IMR-90 (cell line): ENCODE measurements at regions not wholly inside any gene's neighbourhood (a gene's known extent, or its start where the extent isn't known, plus 50 kb on each side); places are given as distances from the start of the nearest gene placed in this dataset.

Source experiments
- ATAC-seq: fragments of 200-7000 bp; cut with Tn5 transposase; 2 replicates; pipeline ENCODE4 v1.9.1; 2020; ENCODE audit warnings: low read depth, mild to moderate bottlenecking, moderate library complexity
- BruUV-seq: library from RNA; stranded (reverse); fragments of 400-500 nt; replicated peaks from 2 replicates; lab custom pipeline; 2021; lab: Mats Ljungman, UMichigan
- CTCF ChIA-PET: fragments of 300-600 bp; formaldehyde crosslinking; extraction: SDS; loops from one replicate; lab custom pipeline; 2021; ENCODE audit warnings: antibody characterized with exemption; lab: Yijun Ruan, JAX
- POLR2A ChIA-PET: fragments of 300-600 bp; sonication (Branson Sonifier 250); formaldehyde crosslinking; loops from one replicate; lab custom pipeline; 2022; ENCODE audit warnings: antibody characterized with exemption; ENCODE audit not compliant: unreplicated experiment; lab: Charles Lee
- DNase-seq: peaks from one replicate; pipeline ENCODE4 v3.0.0; 2013
- H2AFZ ChIP-seq: replicated peaks from 2 replicates; pipeline ENCODE3; 2013; ENCODE audit warnings: low read length, mild to moderate bottlenecking; ENCODE audit not compliant: poor library complexity
- H2AK5ac ChIP-seq: 2 replicates; pipeline ENCODE4 v1.6.1; 2013; ENCODE audit warnings: low read depth, low read length, inconsistent platforms
- H2AK9ac ChIP-seq: replicated peaks from 2 replicates; pipeline ENCODE3; 2013; ENCODE audit warnings: mild to moderate bottlenecking, low read depth, low read length, moderate library complexity; ENCODE audit not compliant: poor library complexity
- H2BK120ac ChIP-seq: 2 replicates; pipeline ENCODE4 v1.6.1; 2013; ENCODE audit warnings: low read depth, low read length, inconsistent platforms
- H2BK15ac ChIP-seq: 3 replicates; pipeline ENCODE4 v1.6.1; 2013; ENCODE audit warnings: low read depth, low read length, inconsistent platforms
- H2BK20ac ChIP-seq: 2 replicates; pipeline ENCODE4 v1.6.1; 2013; ENCODE audit warnings: low read depth, mild to moderate bottlenecking, inconsistent platforms, low read length, moderate library complexity
- H2BK5ac ChIP-seq: 2 replicates; pipeline ENCODE4 v1.6.1; 2013; ENCODE audit warnings: mild to moderate bottlenecking, low read depth, low read length, inconsistent platforms; ENCODE audit not compliant: poor library complexity, severe bottlenecking
- H3K14ac ChIP-seq: replicated peaks from 2 replicates; pipeline ENCODE4 v1.6.1; 2013; ENCODE audit warnings: low read depth, low read length, inconsistent platforms
- H3K18ac ChIP-seq: 2 replicates; pipeline ENCODE4 v1.6.1; 2013; ENCODE audit warnings: low read depth, low read length, control low read depth
- H3K23ac ChIP-seq: 2 replicates; pipeline ENCODE4 v1.6.1; 2013; ENCODE audit warnings: low read depth, low read length, inconsistent platforms
- H3K27ac ChIP-seq: 2 replicates; pipeline ENCODE4 v1.5.1; 2013; ENCODE audit warnings: mild to moderate bottlenecking, control low read depth, low read length; ENCODE audit not compliant: insufficient read depth
- H3K27me3 ChIP-seq: 2 replicates; pipeline ENCODE4 v1.6.1; 2013; ENCODE audit warnings: low read length; ENCODE audit not compliant: control insufficient read depth, insufficient read depth
- H3K36me3 ChIP-seq: 2 replicates; pipeline ENCODE4 v1.6.1; 2013; ENCODE audit warnings: low read length, mixed read lengths; ENCODE audit not compliant: control insufficient read depth, insufficient read depth
- H3K4ac ChIP-seq: 2 replicates; pipeline ENCODE4 v1.6.1; 2013; ENCODE audit warnings: low read depth, low read length, inconsistent platforms
- H3K4me1 ChIP-seq: 2 replicates; pipeline ENCODE4 v1.6.1; 2013; ENCODE audit warnings: low read length, mixed read lengths; ENCODE audit not compliant: control insufficient read depth, insufficient read depth
- H3K4me2 ChIP-seq: 2 replicates; pipeline ENCODE4 v1.6.1; 2013; ENCODE audit warnings: low read depth, mild to moderate bottlenecking, control low read depth, low read length, moderate library complexity
- H3K4me3 ChIP-seq: 2 replicates; pipeline ENCODE4 v1.5.1; 2013; ENCODE audit warnings: low read depth, mild to moderate bottlenecking, control low read depth, low read length, moderate library complexity; ENCODE audit not compliant: insufficient read depth
- H3K56ac ChIP-seq: 2 replicates; pipeline ENCODE4 v1.6.1; 2013; ENCODE audit warnings: low read length, inconsistent platforms; ENCODE audit not compliant: insufficient read depth; ENCODE audit errors: extremely low read depth
- H3K79me1 ChIP-seq, 2 experiments: 2 replicates each; pipeline ENCODE4 v1.6.1; 2013; ENCODE audit warnings: low read length in 2 of 2, inconsistent platforms in 1 of 2, low read depth in 1 of 2
- H3K9ac ChIP-seq: 2 replicates; pipeline ENCODE4 v1.6.1; 2013; ENCODE audit warnings: low read depth, low read length, control low read depth
- H3K9me1 ChIP-seq: 2 replicates; pipeline ENCODE4 v1.6.1; 2013; ENCODE audit warnings: low read length, inconsistent platforms; ENCODE audit not compliant: insufficient read depth
- H3K9me3 ChIP-seq: 2 replicates; pipeline ENCODE4 v1.6.1; 2013; ENCODE audit warnings: low read length; ENCODE audit not compliant: control insufficient read depth, insufficient read depth
- H4K20me1 ChIP-seq: 2 replicates; pipeline ENCODE4 v1.6.1; 2013; ENCODE audit warnings: low read length, inconsistent platforms; ENCODE audit not compliant: insufficient read depth
- H4K5ac ChIP-seq: 2 replicates; pipeline ENCODE4 v1.6.1; 2013; ENCODE audit warnings: mild to moderate bottlenecking, low read depth, low read length, control low read depth
- H4K8ac ChIP-seq, 2 experiments: 2 replicates each; pipeline ENCODE4 v1.6.1; 2013; ENCODE audit warnings: low read depth in 2 of 2, low read length in 2 of 2, control low read depth in 1 of 2, inconsistent platforms in 1 of 2
- H4K91ac ChIP-seq: 2 replicates; pipeline ENCODE4 v1.6.1; 2013; ENCODE audit warnings: low read depth, low read length, inconsistent platforms; ENCODE audit not compliant: insufficient read depth
- BHLHE40 ChIP-seq: fragments of 150-350 bp; IDR thresholded peaks from 2 replicates; pipeline ENCODE4 v1.6.1; 2016; ENCODE audit warnings: mild to moderate bottlenecking, low read depth, low read length
- CHD1 ChIP-seq: IDR thresholded peaks from 2 replicates; pipeline ENCODE4 v1.6.1; 2012; ENCODE audit warnings: low read depth, low read length, improper control_type of control experiment
- ELK1 ChIP-seq: fragments of 150-350 bp; IDR thresholded peaks from 2 replicates; pipeline ENCODE4 v1.6.1; 2016; ENCODE audit warnings: low read depth, mild to moderate bottlenecking, low read length, moderate library complexity, borderline replicate concordance
- FOS ChIP-seq: fragments of 150-350 bp; IDR thresholded peaks from 2 replicates; pipeline ENCODE4 v1.6.1; 2016; ENCODE audit warnings: low read depth, low read length
- MAFK ChIP-seq: IDR thresholded peaks from 2 replicates; pipeline ENCODE4 v1.6.1; 2012; ENCODE audit warnings: low read depth, low read length, improper control_type of control experiment
- MAZ ChIP-seq: IDR thresholded peaks from 2 replicates; pipeline ENCODE4 v1.6.1; 2012; ENCODE audit warnings: low read depth, mild to moderate bottlenecking, low read length, improper control_type of control experiment, moderate library complexity, borderline replicate concordance
- MXI1 ChIP-seq: IDR thresholded peaks from 2 replicates; pipeline ENCODE4 v1.6.1; 2012; ENCODE audit warnings: low read depth, mild to moderate bottlenecking, low read length, moderate library complexity, borderline replicate concordance
- NFE2L2 ChIP-seq: fragments of 150-350 bp; IDR thresholded peaks from 2 replicates; pipeline ENCODE4 v1.6.1; 2016; ENCODE audit warnings: low read depth, mild to moderate bottlenecking, low read length
- RCOR1 ChIP-seq: IDR thresholded peaks from 2 replicates; pipeline ENCODE4 v1.6.1; 2012; ENCODE audit warnings: mild to moderate bottlenecking, low read length, improper control_type of control experiment; ENCODE audit not compliant: insufficient replicate concordance
- SMC3 ChIP-seq: fragments of 150-350 bp; IDR thresholded peaks from 2 replicates; pipeline ENCODE4 v1.6.1; 2016; ENCODE audit warnings: low read depth, mild to moderate bottlenecking, antibody characterized with exemption, low read length, moderate library complexity
- USF2 ChIP-seq: fragments of 150-350 bp; IDR thresholded peaks from 2 replicates; pipeline ENCODE4 v1.6.1; 2017; ENCODE audit warnings: mild to moderate bottlenecking, antibody characterized with exemption, low read length, low read depth
- WGBS, 2 experiments: methylation state at CpG; one replicate each; pipeline versions ENCODE4 v1.1.5 to v1.1.7; 2013; ENCODE audit warnings: missing lambda C conversion rate in 2 of 2; ENCODE audit not compliant: insufficient read length in 1 of 2; ENCODE audit errors: extremely low coverage in 2 of 2; 5-methylcytosine and 5-hydroxymethylcytosine counted together
- dilution Hi-C: fragments of 300-500 bp; cut with HindIII; formaldehyde crosslinking; loops from one replicate; pipeline ENCODE4 v1.14.3; 2018; ENCODE audit warnings: low sequenced_read_pairs; ENCODE audit not compliant: unreplicated experiment
- in situ Hi-C: fragments of 300-500 bp; cut with MboI; formaldehyde crosslinking; loops from 3 replicates; pipeline ENCODE4 v1.14.3; 2019; ENCODE audit warnings: low sequenced_read_pairs, inconsistent platforms, mixed read lengths
- intact Hi-C: fragments of 100-400 bp; cut with micrococcal nuclease; formaldehyde crosslinking; loops from 2 replicates; pipeline ENCODE4 v1.10.0; 2022
- TF ChIP-seq, protein P1 (sequence below): conservative IDR thresholded peaks from 2 replicates; pipeline ENCODE4 v1.5.1; 2012; ENCODE audit warnings: mild to moderate bottlenecking, low read depth, low read length, improper control_type of control experiment

DNA sequence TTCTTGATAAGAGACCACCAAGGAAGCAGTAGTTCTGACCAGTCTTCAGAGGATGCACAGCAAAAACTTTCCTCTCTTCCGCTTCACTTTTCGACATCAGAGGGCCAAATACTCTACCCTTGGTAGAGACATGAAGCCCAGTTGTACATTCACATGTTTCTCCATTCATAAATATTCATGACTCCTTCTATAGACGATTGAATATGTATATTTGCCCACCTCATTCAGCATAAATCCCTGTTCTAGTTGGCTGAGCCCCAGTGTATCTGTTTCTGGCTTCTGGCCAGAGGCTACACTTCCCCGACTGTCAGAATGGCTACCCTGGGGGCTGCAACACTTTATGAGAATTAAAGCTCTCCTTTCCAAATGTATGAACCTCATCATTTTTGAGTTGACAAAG is 258.5 kb downstream of the ASXL3 start:
- Histone ChIP-seq H2BK20ac (no peak overlapping the region), H3K9ac (no peak overlapping the region), H2BK120ac (no peak overlapping the region), H3K36me3 (no peaks in the 10 kb centered on the region), H4K91ac (no peak overlapping the region), H3K79me1 (no peaks in the 10 kb centered on the region), H4K20me1 (no peaks in the 10 kb centered on the region), H3K56ac (no peak overlapping the region), H3K4ac (no peak overlapping the region), H3K4me1 (no peaks in the 10 kb centered on the region), H3K23ac (no peak overlapping the region), H4K5ac (no peak overlapping the region), H3K4me3 (no peak overlapping the region), H3K27me3 (no peaks in the 10 kb centered on the region), H3K14ac (no peak overlapping the region), H3K9me1 (no peaks in the 10 kb centered on the region), H2BK5ac (no peak overlapping the region), H2AFZ (no peak overlapping the region), H2AK9ac (no peak overlapping the region), H3K18ac (no peak overlapping the region), H3K27ac (no peak overlapping the region), H2BK15ac (no peak overlapping the region), H2AK5ac (no peak overlapping the region), H4K8ac (no peak overlapping the region), H3K4me2 (no peak overlapping the region), H3K9me3 (no peaks in the 10 kb centered on the region)
- no peak for TF ChIP-seq MXI1
- no peak for TF ChIP-seq USF2
- TF ChIP-seq RCOR1, result no peak
- TF ChIP-seq SMC3, result no peak
- TF ChIP-seq, protein P1, sequence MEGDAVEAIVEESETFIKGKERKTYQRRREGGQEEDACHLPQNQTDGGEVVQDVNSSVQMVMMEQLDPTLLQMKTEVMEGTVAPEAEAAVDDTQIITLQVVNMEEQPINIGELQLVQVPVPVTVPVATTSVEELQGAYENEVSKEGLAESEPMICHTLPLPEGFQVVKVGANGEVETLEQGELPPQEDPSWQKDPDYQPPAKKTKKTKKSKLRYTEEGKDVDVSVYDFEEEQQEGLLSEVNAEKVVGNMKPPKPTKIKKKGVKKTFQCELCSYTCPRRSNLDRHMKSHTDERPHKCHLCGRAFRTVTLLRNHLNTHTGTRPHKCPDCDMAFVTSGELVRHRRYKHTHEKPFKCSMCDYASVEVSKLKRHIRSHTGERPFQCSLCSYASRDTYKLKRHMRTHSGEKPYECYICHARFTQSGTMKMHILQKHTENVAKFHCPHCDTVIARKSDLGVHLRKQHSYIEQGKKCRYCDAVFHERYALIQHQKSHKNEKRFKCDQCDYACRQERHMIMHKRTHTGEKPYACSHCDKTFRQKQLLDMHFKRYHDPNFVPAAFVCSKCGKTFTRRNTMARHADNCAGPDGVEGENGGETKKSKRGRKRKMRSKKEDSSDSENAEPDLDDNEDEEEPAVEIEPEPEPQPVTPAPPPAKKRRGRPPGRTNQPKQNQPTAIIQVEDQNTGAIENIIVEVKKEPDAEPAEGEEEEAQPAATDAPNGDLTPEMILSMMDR, result no peak
- TF ChIP-seq CHD1, result no peak
- TF ChIP-seq FOS, result no peak
- no peak for TF ChIP-seq NFE2L2
- no peak for TF ChIP-seq MAFK
- TF ChIP-seq ELK1, result no peak
- no peak for TF ChIP-seq BHLHE40
- TF ChIP-seq MAZ, result no peak
- ChIA-PET CTCF (no interaction called here), POLR2A (no interaction called here)
- WGBS, 2 experiments, result no CpG with 5 or more reads among the region's 4 CpGs
- ATAC-seq, result no peak
- DNase-seq, result no peak
- dilution Hi-C loops (no loop called here), in situ Hi-C loops (no loop called here), intact Hi-C loops (no loop called here)
- no TSS peak for BruUV-seq
